A549 (cell line): ENCODE measurements at regions not wholly inside any gene's neighbourhood (a gene's known extent, or its start where the extent isn't known, plus 50 kb on each side); places are given as distances from the start of the nearest gene placed in this dataset.

Experiments used
- CTCF ChIP-seq: fragments of >200 bp; sonication (Bioruptor Twin); formaldehyde crosslinking; IDR thresholded peaks from 3 replicates; pipeline ENCODE4 v1.5.1; 2016
- EP300 ChIP-seq, 2 experiments: fragments of >200 bp; sonication (Bioruptor Twin); formaldehyde crosslinking; IDR thresholded peaks; 2 replicates in 1 of 2; 3 replicates in 1 of 2; pipeline ENCODE4 v1.6.1; 2016 to 2017
- POLR2A ChIP-seq: IDR thresholded peaks from 2 replicates; pipeline ENCODE4 v1.6.1; 2012; ENCODE audit warnings: mild to moderate bottlenecking, low read length

GRCh38 chr5:38143384-38143783, 115.0 kb upstream of the EGFLAM start:
- TF ChIP-seq POLR2A (no peak), CTCF (no peak), EP300 (IDR thresholded peaks at IDR 0.05) (no peak)
